H9 (cell line): ENCODE measurements at regions not wholly inside any gene's neighbourhood (a gene's known extent, or its start where the extent isn't known, plus 50 kb on each side); places are given as distances from the start of the nearest gene placed in this dataset.
A peak's percentile ranks its signal among the peaks of the same experiment; 100 is the strongest.

Experiments
- DNase-seq: peaks from one replicate; pipeline ENCODE4 v3.0.0-alpha.2; 2017
- H2AFZ ChIP-seq: one replicate; pipeline ENCODE4 v1.6.1; 2013; ENCODE audit warnings: mild to moderate bottlenecking, low read length, control low read depth, moderate library complexity
- H2AK5ac ChIP-seq: 2 replicates; pipeline ENCODE4 v1.6.1; 2013; ENCODE audit warnings: low read length, control low read depth, mixed read lengths; ENCODE audit not compliant: insufficient read length
- H2BK120ac ChIP-seq: one replicate; pipeline ENCODE4 v1.6.1; 2013; ENCODE audit warnings: low read depth, mild to moderate bottlenecking, low read length, control low read depth, inconsistent platforms; ENCODE audit not compliant: poor library complexity, severe bottlenecking
- H2BK12ac ChIP-seq: 2 replicates; pipeline ENCODE4 v1.6.1; 2013; ENCODE audit warnings: low read length, control low read depth, mixed read lengths, low read depth; ENCODE audit not compliant: insufficient read length
- H2BK15ac ChIP-seq: 2 replicates; pipeline ENCODE4 v1.6.1; 2013; ENCODE audit warnings: low read depth, low read length, control low read depth
- H2BK20ac ChIP-seq: one replicate; pipeline ENCODE4 v1.6.1; 2013; ENCODE audit warnings: low read depth, mild to moderate bottlenecking, low read length, control low read depth, inconsistent platforms; ENCODE audit not compliant: poor library complexity, severe bottlenecking
- H2BK5ac ChIP-seq: 2 replicates; pipeline ENCODE4 v1.6.1; 2013; ENCODE audit warnings: low read length, control low read depth, mixed read lengths; ENCODE audit not compliant: insufficient read length
- H3K14ac ChIP-seq: 2 replicates; pipeline ENCODE4 v1.6.1; 2013; ENCODE audit warnings: low read length, control low read depth; ENCODE audit not compliant: insufficient read depth
- H3K18ac ChIP-seq: 2 replicates; pipeline ENCODE4 v1.6.1; 2013; ENCODE audit warnings: low read depth, mild to moderate bottlenecking, mixed read lengths, low read length, control low read depth; ENCODE audit not compliant: insufficient read length
- H3K23ac ChIP-seq: 2 replicates; pipeline ENCODE4 v1.6.1; 2013; ENCODE audit warnings: low read length, control low read depth, mixed read lengths, low read depth; ENCODE audit not compliant: insufficient read length
- H3K23me2 ChIP-seq: 2 replicates; pipeline ENCODE4 v1.6.1; 2013; ENCODE audit warnings: low read depth, mild to moderate bottlenecking, mixed read lengths, low read length, control low read depth; ENCODE audit not compliant: insufficient read length, poor library complexity, severe bottlenecking
- H3K27ac ChIP-seq: 2 replicates; pipeline ENCODE4 v1.5.1; 2013; ENCODE audit warnings: low read length, control low read depth, mixed read lengths, low read depth; ENCODE audit not compliant: insufficient read length
- H3K27me3 ChIP-seq: 2 replicates; pipeline ENCODE4 v1.6.1; 2013; ENCODE audit warnings: low read length, control low read depth, inconsistent platforms; ENCODE audit not compliant: insufficient read depth
- H3K4ac ChIP-seq: 2 replicates; pipeline ENCODE4 v1.6.1; 2013; ENCODE audit warnings: low read depth, mild to moderate bottlenecking, control low read depth, inconsistent platforms, low read length, moderate library complexity
- H3K4me1 ChIP-seq: 2 replicates; pipeline ENCODE4 v1.6.1; 2013; ENCODE audit warnings: low read length, control low read depth, inconsistent platforms; ENCODE audit not compliant: insufficient read depth
- H3K4me2 ChIP-seq: 2 replicates; pipeline ENCODE4 v1.6.1; 2013; ENCODE audit warnings: low read length, control low read depth, mixed read lengths; ENCODE audit not compliant: insufficient read length, insufficient read depth
- H3K56ac ChIP-seq: 2 replicates; pipeline ENCODE4 v1.6.1; 2013; ENCODE audit warnings: low read depth, mild to moderate bottlenecking, mixed read lengths, low read length, control low read depth; ENCODE audit not compliant: insufficient read length
- H3K79me1 ChIP-seq: 2 replicates; pipeline ENCODE4 v1.6.1; 2013; ENCODE audit warnings: low read depth, mild to moderate bottlenecking, moderate library complexity, low read length, control low read depth, inconsistent platforms; ENCODE audit not compliant: insufficient read depth, poor library complexity, severe bottlenecking
- H3K79me2 ChIP-seq: 2 replicates; pipeline ENCODE4 v1.6.1; 2013; ENCODE audit warnings: low read length, control low read depth, inconsistent platforms; ENCODE audit not compliant: insufficient read depth
- H3K9ac ChIP-seq: 2 replicates; pipeline ENCODE4 v1.6.1; 2013; ENCODE audit warnings: low read length, control low read depth, mixed read lengths; ENCODE audit not compliant: insufficient read length; ENCODE audit errors: extremely low read depth
- H3K9me3 ChIP-seq: one replicate; pipeline ENCODE4 v1.6.1; 2013; ENCODE audit warnings: low read depth, low read length, inconsistent platforms; ENCODE audit not compliant: control insufficient read depth
- H3T11ph ChIP-seq: one replicate; pipeline ENCODE4 v1.6.1; 2013; ENCODE audit warnings: mild to moderate bottlenecking, low read length, control low read depth, inconsistent platforms
- H4K20me1 ChIP-seq: one replicate; pipeline ENCODE4 v1.6.1; 2013; ENCODE audit not compliant: control insufficient read depth, insufficient read length, insufficient read depth
- H4K5ac ChIP-seq: 2 replicates; pipeline ENCODE4 v1.6.1; 2013; ENCODE audit warnings: low read depth, mild to moderate bottlenecking, mixed read lengths, low read length, control low read depth; ENCODE audit not compliant: insufficient read length
- H4K8ac ChIP-seq: replicated peaks from 2 replicates; pipeline ENCODE4 v1.6.1; 2013; ENCODE audit warnings: low read length, control low read depth, mixed read lengths, low read depth; ENCODE audit not compliant: insufficient read length
- H4K91ac ChIP-seq: 2 replicates; pipeline ENCODE4 v1.6.1; 2013; ENCODE audit warnings: low read depth, mild to moderate bottlenecking, moderate library complexity, mixed read lengths, low read length, control low read depth; ENCODE audit not compliant: insufficient read length
- H3K27ac Mint-ChIP-seq, 3 experiments: 2 replicates in 2 of 3; 3 replicates in 1 of 3; pipeline ENCODE4 v1.8.0; 2020 to 2021; ENCODE audit warnings: mixed read lengths in 3 of 3, mild to moderate bottlenecking in 1 of 3, moderate library complexity in 1 of 3
- H3K27me3 Mint-ChIP-seq: 2 replicates; pipeline ENCODE4 v1.8.0; 2021; ENCODE audit warnings: low read depth, mild to moderate bottlenecking, moderate library complexity, mixed read lengths
- H3K36me3 Mint-ChIP-seq, 3 experiments: 2 replicates in 2 of 3; 3 replicates in 1 of 3; pipeline ENCODE4 v1.8.0; 2020 to 2021; ENCODE audit warnings: low read depth in 3 of 3, mixed read lengths in 3 of 3; ENCODE audit not compliant: insufficient read depth in 1 of 3
- H3K4me1 Mint-ChIP-seq, 2 experiments: 2 replicates each; pipeline ENCODE4 v1.8.0; 2020; ENCODE audit warnings: mixed read lengths in 2 of 2
- H3K4me3 Mint-ChIP-seq, 2 experiments: 2 replicates in 1 of 2; 3 replicates in 1 of 2; pipeline ENCODE4 v1.8.0; 2020 to 2021; ENCODE audit warnings: mild to moderate bottlenecking in 2 of 2, mixed read lengths in 2 of 2, moderate library complexity in 1 of 2
- H3K9me3 Mint-ChIP-seq, 2 experiments: 2 replicates in 1 of 2; 3 replicates in 1 of 2; pipeline ENCODE4 v1.8.0; 2020; ENCODE audit warnings: mild to moderate bottlenecking in 2 of 2, mixed read lengths in 2 of 2, moderate library complexity in 1 of 2
- CTCF ChIP-seq: fragments of 200-600 bp; sonication (generic); conservative IDR thresholded peaks from 3 replicates; pipeline ENCODE4 v1.8.0; 2021; ENCODE audit warnings: antibody characterized with exemption, mild to moderate bottlenecking
- WGBS: extraction: QIAGEN DNeasy Blood & Tissue Kit; methylation state at CpG from one replicate; pipeline ENCODE4 v1.1.7; 2013; ENCODE audit warnings: missing lambda C conversion rate, low lambda C conversion rate, mixed read lengths; ENCODE audit not compliant: insufficient read length; ENCODE audit errors: extremely low coverage; 5-methylcytosine and 5-hydroxymethylcytosine counted together

- H3K79me1 ChIP-seq: no peaks in the 10 kb centered on the region
- H3K79me2 ChIP-seq: no peaks in the 10 kb centered on the region
- WGBS: no CpG with 5 or more reads among the region's 10 CpGs
- H2BK5ac ChIP-seq: no peak overlapping the region
- H3T11ph ChIP-seq: no peak overlapping the region
- no peak overlapping the region for H4K91ac ChIP-seq
- peaks cover 4% of the 10 kb centered on the region for H3K27me3 Mint-ChIP-seq
- peak overlapping the region in 1 of 2 experiments; percentile 19; a peak in 1 of 5 replicates for H3K4me3 Mint-ChIP-seq
- peak overlapping the region in 1 of 3 experiments; percentile 59; a peak in 2 of 7 replicates for H3K27ac Mint-ChIP-seq
- peaks cover 5 to 15% of the 10 kb centered on the region in 2 experiments for H3K4me1 Mint-ChIP-seq
- H3K27ac ChIP-seq: no peak overlapping the region
- no peak for DNase-seq
- H3K9me3 ChIP-seq: no peaks in the 10 kb centered on the region
- no peaks in the 10 kb centered on the region; the same call in 1 of the 2 replicates for H3K4me1 ChIP-seq
- no peak overlapping the region for H2BK120ac ChIP-seq
- no peak overlapping the region for H3K56ac ChIP-seq
- H3K23me2 ChIP-seq: no peaks in the 10 kb centered on the region
- H3K9ac ChIP-seq: no peak overlapping the region
- no peak overlapping the region for H2BK15ac ChIP-seq
- H3K14ac ChIP-seq: no peak overlapping the region; the same call in 1 of the 2 replicates
- no peak overlapping the region for H3K23ac ChIP-seq
- peaks cover 0 to 2% of the 10 kb centered on the region in 2 experiments; a peak in 1 of 5 replicates for H3K9me3 Mint-ChIP-seq
- no peaks in the 10 kb centered on the region for H4K20me1 ChIP-seq
- no peak overlapping the region for H2AK5ac ChIP-seq
- H4K5ac ChIP-seq: no peak overlapping the region
- H2AFZ ChIP-seq: no peak overlapping the region
- no peak overlapping the region for H4K8ac ChIP-seq
- H3K4me2 ChIP-seq: no peak overlapping the region
- no peaks in the 10 kb centered on the region for H3K27me3 ChIP-seq
- TF ChIP-seq CTCF: no peak
- H2BK20ac ChIP-seq: no peak overlapping the region
- no peaks in the 10 kb centered on the region for H3K36me3 Mint-ChIP-seq
- no peak overlapping the region for H3K18ac ChIP-seq
- no peak overlapping the region for H2BK12ac ChIP-seq
- H3K4ac ChIP-seq: no peak overlapping the region
Measured at GRCh38 chr1:11394592-11395245, 84.2 kb upstream of the DISP3 start.
